ENCODE measurements at regions not wholly inside any gene's neighbourhood (a gene's known extent, or its start where the extent isn't known, plus 50 kb on each side); places are given as distances from the start of the nearest gene placed in this dataset.
A peak's percentile ranks its signal among the peaks of the same experiment; 100 is the strongest.

- no peak for TF ChIP-seq FOXM1 (IDR thresholded peaks at IDR 0.05; ENCODE audit: borderline replicate concordance, low read depth)
- TF ChIP-seq MAX (IDR thresholded peaks at IDR 0.05) = no peak
- no peak for TF ChIP-seq USF1 (IDR thresholded peaks at IDR 0.05)
- no peak for TF ChIP-seq YY1 (IDR thresholded peaks at IDR 0.05; ENCODE audit: low read depth)
- no peak for TF ChIP-seq RAD21 (IDR thresholded peaks at IDR 0.05; ENCODE audit: low read depth)
- TF ChIP-seq EGR1 (IDR thresholded peaks at IDR 0.05) = no peak
- no peak for TF ChIP-seq ZBTB7A (IDR thresholded peaks at IDR 0.05; ENCODE audit: low read depth)
- no peak for TF ChIP-seq REST (IDR thresholded peaks at IDR 0.05; ENCODE audit: low read depth)
- TF ChIP-seq TCF12 (IDR thresholded peaks at IDR 0.05; ENCODE audit: low read depth) = no peak
- TF ChIP-seq CEBPB (IDR thresholded peaks at IDR 0.05) = no peak
- TF ChIP-seq EP300 (IDR thresholded peaks at IDR 0.05; ENCODE audit: borderline replicate concordance) = no peak
- TF ChIP-seq TEAD4 (IDR thresholded peaks at IDR 0.05) = no peak
- TF ChIP-seq TAF1 (IDR thresholded peaks at IDR 0.05; ENCODE audit: low read depth) = no peak
- TF ChIP-seq CREB1 (IDR thresholded peaks at IDR 0.05; ENCODE audit: low read depth) = no peak
- TF ChIP-seq NFIC (IDR thresholded peaks at IDR 0.05) = no peak
These were observed 287.9 kb downstream of the PPP1R2C start for GRCh38 chrX:42490111-42490510.

- TF ChIP-seq MAX (IDR thresholded peaks at IDR 0.05) = no peak
- TF ChIP-seq TEAD4 (IDR thresholded peaks at IDR 0.05) = 0 out of 2 replicates have a peak, but pooled peaks have one; percentile 6
- no peak for TF ChIP-seq CEBPB (IDR thresholded peaks at IDR 0.05)
- TF ChIP-seq CREB1 (IDR thresholded peaks at IDR 0.05; ENCODE audit: low read depth) = no peak
- no peak for TF ChIP-seq TAF1 (IDR thresholded peaks at IDR 0.05; ENCODE audit: low read depth)
These were observed 292.4 kb downstream of the PPP1R2C start for GRCh38 chrX:42485601-42486000.

- no peak for TF ChIP-seq TEAD4 (IDR thresholded peaks at IDR 0.05)
- no peak for TF ChIP-seq REST (IDR thresholded peaks at IDR 0.05; ENCODE audit: low read depth)
- TF ChIP-seq NFIC (IDR thresholded peaks at IDR 0.05) = no peak
- TF ChIP-seq FOXM1 (IDR thresholded peaks at IDR 0.05; ENCODE audit: borderline replicate concordance, low read depth) = no peak
- no peak for TF ChIP-seq CEBPB (IDR thresholded peaks at IDR 0.05)
- TF ChIP-seq EGR1 (IDR thresholded peaks at IDR 0.05) = no peak
- no peak for TF ChIP-seq RAD21 (IDR thresholded peaks at IDR 0.05; ENCODE audit: low read depth)
- no peak for TF ChIP-seq CREB1 (IDR thresholded peaks at IDR 0.05; ENCODE audit: low read depth)
- no peak for TF ChIP-seq EP300 (IDR thresholded peaks at IDR 0.05; ENCODE audit: borderline replicate concordance)
- no peak for TF ChIP-seq MAX (IDR thresholded peaks at IDR 0.05)
- TF ChIP-seq ZBTB7A (IDR thresholded peaks at IDR 0.05; ENCODE audit: low read depth) = no peak
These were observed 293.7 kb downstream of the PPP1R2C start for GRCh38 chrX:42484233-42484632.

- TF ChIP-seq YY1 (IDR thresholded peaks at IDR 0.05; ENCODE audit: low read depth) = no peak
- no peak for TF ChIP-seq EGR1 (IDR thresholded peaks at IDR 0.05)
- TF ChIP-seq REST (IDR thresholded peaks at IDR 0.05; ENCODE audit: low read depth) = no peak
- no peak for TF ChIP-seq TEAD4 (IDR thresholded peaks at IDR 0.05)
- no peak for TF ChIP-seq FOXM1 (IDR thresholded peaks at IDR 0.05; ENCODE audit: borderline replicate concordance, low read depth)
- no peak for TF ChIP-seq RAD21 (IDR thresholded peaks at IDR 0.05; ENCODE audit: low read depth)
- TF ChIP-seq EP300 (IDR thresholded peaks at IDR 0.05; ENCODE audit: borderline replicate concordance) = no peak
- no peak for TF ChIP-seq TCF12 (IDR thresholded peaks at IDR 0.05; ENCODE audit: low read depth)
These were observed 300.6 kb downstream of the PPP1R2C start for GRCh38 chrX:42477396-42477795.

GRCh38 chrX:42472727-42473126, 305.2 kb downstream of the PPP1R2C start:
- TF ChIP-seq FOXM1 (IDR thresholded peaks at IDR 0.05; ENCODE audit: borderline replicate concordance, low read depth) = no peak
- no peak for TF ChIP-seq EGR1 (IDR thresholded peaks at IDR 0.05)
- TF ChIP-seq CREB1 (IDR thresholded peaks at IDR 0.05; ENCODE audit: low read depth) = no peak
- no peak for TF ChIP-seq TEAD4 (IDR thresholded peaks at IDR 0.05)
- no peak for TF ChIP-seq TAF1 (IDR thresholded peaks at IDR 0.05; ENCODE audit: low read depth)
- TF ChIP-seq USF1 (IDR thresholded peaks at IDR 0.05) = no peak
- TF ChIP-seq CEBPB (IDR thresholded peaks at IDR 0.05) = no peak
- TF ChIP-seq ZBTB7A (IDR thresholded peaks at IDR 0.05; ENCODE audit: low read depth) = no peak
- TF ChIP-seq YY1 (IDR thresholded peaks at IDR 0.05; ENCODE audit: low read depth) = no peak
- no peak for TF ChIP-seq REST (IDR thresholded peaks at IDR 0.05; ENCODE audit: low read depth)

Measured in Ishikawa (cell line).